Middle frontal gyrus (tissue), 1 donor: ENCODE measurements at regions not wholly inside any gene's neighbourhood (a gene's known extent, or its start where the extent isn't known, plus 50 kb on each side); places are given as distances from the start of the nearest gene placed in this dataset.

Experiments
- DNase-seq: peaks from one replicate; pipeline ENCODE4 v3.0.0-alpha.2; 2015; ENCODE audit warnings: low spot score; ENCODE audit errors: extremely low spot score

DNA sequence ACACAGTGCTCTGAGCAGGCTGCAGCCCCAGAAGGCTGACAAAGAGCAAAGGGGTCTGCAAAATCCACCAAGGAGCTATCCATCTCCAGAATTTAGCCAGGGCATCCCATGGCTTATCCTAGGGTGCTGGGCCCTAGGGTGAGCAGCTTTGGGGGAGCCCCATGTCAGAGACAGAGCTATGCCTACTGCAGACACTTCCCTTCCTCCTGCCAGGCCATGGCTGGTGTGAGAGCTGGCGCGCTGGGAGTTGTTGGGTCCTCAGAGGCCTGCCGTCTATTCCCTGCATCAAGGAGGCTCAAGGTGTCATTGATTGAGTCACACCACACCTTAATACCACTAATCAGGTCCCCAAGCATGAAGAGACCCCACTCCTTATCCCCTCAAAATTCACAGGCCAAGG is 85.3 kb upstream of the TP53I11 start:
- no peak for DNase-seq

DNA sequence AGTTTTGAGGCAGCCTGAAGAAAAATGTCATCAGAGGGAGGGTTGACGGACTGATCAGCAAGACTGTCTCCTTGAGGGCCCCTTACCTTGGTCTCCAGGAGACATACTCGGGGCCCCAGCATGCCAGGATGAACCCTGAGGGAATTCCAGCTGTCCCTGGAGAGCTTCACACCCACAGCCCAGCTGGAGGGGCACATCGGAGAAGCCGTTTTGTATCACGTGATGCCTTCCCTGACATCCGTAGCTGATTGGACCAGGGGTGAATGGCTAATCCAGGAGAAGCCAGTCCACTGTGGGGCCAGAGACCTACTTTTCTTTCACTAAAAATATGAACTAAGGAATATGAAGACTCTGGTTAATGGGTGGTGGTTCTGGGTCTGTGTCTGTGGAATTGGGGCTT is 86.0 kb upstream of the TP53I11 start:
- DNase-seq: no peak

DNA sequence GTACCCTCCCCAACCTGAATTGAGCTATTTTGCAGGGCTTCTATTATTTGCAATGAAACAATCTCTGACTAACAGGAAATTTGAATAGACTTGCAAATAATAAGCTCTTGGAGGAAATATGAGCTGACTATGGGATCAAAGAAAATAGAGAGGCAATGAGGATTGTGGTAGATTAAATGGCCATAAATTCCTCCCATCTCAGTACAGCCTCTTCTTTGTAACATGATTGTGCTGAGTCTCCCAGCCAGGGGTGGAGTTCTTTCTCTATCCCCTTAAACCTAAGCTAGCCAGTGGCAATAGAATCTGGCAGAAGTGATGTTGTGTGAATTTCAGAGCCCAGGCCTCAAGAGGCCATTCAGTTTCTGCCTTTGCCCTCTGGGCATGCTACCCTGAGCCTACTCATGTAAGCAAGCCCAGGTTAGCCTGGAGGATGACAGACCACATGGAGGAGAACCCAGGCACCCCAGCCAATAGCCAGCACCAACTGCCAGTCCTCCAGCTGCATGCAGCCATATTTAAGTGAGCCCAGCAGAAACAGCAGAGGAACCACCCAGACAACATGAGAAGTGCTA is 86.8 kb upstream of the TP53I11 start:
- DNase-seq: no peak

DNA sequence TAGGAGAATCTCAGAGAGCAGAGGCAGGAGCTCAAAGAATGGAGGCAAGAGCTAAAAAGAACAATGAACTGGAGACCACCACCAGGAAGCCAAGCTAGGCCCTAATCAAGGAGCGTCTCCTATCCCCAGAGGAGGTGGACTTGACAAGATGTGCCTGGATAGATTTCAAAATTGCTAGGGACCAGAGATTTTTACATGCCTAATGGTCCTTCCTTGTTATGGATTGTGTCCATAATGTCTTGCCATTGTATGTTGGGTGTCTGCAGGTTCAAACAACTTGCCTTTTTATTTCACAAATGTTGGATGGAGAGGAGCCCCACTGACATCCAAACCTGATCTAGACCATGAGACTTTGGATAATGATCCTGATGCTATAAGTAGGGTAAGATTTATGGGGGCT is 88.2 kb upstream of the TP53I11 start:
- no peak for DNase-seq

GRCh38 chr11:45041596-45041995 is 90.9 kb upstream of the TP53I11 start:
- DNase-seq: no peak

DNA sequence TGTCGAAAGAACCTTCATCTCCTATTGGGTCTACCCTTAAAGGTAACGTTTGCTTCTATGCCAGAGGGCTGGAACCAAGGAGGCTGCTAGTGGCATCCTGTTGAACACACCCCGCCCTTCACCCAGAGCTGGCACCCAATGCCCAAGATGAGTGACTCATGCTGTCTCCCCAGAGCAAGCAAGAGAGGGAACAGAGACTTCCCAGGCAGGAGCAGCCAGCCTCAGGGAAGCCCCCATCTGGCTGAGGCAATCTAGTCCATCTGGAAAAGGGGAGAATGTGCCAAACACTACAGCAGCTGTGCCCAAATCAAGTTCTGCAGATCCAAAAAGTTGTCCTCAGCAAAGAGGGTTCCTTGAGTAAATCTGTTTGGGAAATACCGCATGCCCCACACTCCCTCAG is 91.9 kb upstream of the TP53I11 start:
- peak; percentile 51 for DNase-seq

- no peak for DNase-seq
These were observed 93.2 kb upstream of the TP53I11 start for GRCh38 chr11:45043755-45044475.

DNA sequence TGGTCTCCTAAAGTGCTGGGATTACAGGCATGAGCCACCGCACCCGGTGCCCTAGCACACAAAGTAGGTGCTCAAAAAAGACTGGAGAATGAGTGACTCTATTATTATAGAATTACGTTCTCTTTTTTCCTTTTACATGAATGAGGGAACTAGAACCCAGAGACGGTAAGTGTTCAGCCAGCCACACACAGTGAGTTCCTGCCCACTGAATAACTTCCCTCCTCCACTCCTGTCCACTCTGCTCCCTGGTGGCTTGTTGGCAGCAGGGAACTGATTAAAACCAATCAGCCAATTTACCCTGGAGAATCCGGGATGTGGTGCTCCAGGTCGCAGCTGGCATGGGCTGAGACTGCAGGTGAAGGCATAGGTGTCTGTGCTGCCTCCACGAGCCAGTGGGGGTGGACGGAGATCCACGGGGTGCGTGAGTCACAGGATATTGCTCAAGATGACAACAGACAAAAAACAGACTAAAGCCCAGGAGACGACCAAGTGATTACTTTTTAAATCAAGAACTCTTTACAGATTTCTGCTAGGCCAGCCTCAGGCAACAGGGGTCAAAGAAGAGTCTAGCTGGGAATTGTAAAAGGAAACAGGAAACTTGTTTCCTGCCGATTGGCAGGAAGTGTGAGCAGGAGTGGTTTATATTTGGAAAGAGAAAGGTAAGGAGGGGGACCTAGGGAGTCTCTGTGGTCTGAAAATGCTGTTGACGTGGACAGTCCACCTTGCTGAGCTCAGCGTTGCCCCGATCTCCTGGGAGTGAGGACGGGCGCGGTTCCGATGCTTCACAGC is 95.2 kb upstream of the TP53I11 start:
- DNase-seq: no peak

GRCh38 chr11:45048313-45048841 is 97.7 kb upstream of the TP53I11 start:
- no peak for DNase-seq

DNA sequence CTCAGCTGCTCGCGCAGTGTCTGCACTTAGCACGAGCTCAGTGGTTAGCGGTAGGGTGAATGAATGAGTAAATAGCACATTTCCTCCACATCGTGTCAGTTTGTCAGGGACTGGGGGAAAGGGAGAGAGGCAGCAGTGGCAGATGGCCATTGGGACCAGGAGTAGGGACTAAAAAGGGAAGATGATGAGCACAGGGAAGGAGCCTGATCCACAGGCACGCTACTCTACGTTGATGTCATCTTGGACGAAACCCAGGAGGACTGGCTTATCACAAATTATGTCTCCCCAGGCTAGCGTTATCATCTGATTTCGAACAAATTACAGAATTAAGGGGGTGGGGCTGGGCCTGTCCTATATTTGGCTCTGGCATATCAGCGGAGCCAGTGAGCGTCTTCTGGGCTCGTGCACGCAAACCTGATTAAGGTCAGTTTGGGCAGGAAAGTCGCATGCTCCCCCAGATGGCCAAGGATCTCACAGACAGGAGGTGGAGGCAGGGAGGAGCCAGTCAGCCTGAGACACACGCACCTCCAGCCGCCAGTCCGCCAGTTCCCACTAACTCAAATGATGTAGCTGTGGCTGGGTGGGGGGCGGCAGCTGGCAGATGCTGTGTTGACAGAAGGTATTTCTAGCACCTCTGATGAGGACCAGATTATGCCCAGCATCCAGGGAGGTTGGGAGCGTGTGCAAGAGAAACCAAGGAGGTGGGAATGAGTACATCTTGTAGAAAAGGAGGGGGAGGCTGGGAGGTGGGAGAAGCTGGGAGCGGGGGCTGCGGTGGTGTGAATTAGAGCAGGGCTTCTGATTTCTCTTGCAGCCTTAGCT is 97.4 kb upstream of the PRDM11 start:
- DNase-seq: no peak

DNA sequence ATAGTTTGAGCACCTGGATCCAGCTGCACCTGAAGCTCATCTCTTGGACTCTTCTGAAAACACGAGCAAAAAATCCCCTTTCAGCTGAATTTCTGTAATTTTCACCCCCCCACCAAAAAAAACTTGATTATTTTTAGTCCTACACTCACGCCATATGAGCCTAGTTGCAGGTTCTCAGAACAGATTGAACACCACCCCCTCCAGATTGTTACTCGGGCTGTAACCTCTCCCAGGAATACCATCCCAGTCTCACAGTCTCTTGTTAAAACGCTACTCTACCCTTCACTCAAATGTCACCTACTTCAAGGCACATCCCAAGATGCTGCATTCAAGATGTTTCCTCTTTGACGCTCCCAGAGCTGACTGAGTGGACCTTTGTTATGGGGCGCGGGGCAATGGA is 96.3 kb upstream of the PRDM11 start:
- DNase-seq: no peak

- no peak for DNase-seq
These were observed 94.8 kb upstream of the PRDM11 start for GRCh38 chr11:45051621-45052020.

DNA sequence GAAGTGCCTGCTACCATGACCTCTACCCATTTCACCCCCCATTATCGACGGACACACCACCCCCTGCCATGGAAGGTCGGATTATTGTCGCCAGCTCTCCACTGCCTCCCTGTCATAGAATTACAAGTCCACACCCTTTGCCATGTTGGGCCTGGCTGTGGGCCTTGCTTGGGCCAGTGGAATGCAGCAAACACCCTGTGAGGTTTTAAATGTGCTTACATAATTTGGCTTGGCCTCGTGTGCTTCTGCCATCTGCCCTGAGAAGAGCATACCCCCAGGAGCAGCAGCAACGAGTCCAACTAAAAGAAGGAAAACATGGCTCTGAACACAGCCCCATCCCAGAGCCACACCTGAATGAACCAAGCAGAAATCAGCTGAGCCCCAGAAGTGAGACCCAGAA is 94.1 kb upstream of the PRDM11 start:
- no peak for DNase-seq

DNA sequence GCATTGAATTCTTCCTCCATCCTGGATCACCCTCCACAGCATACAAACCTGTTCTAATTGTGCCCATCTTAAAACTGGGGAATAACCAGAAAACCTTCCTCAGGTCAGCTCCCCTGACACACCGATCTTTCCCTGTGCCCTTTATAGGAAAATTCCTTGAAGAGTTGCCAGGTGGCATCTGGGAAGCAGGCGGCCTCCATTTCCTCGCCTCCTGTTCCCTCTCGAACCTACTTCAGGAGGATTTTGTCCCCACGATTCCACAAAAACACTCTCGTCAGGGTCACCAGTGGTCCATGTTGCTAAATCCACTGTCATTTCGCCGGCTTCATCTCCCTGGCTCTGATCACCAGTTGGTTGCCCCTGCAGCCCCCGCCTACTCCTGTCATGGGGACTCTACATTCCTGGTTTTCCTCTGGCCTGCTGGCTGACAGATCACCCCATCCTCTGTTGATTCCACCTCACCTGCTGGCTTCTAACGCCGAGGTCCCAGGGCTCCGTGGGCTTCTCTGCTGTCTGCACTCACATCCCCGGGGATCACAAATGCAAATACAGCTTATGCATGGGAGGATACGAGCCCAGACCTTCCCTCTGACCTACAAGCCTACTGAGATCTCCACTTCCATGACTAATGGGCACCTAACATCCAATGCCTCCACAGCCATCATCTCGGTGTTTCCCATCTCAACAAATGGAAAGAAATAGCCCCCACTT is 92.5 kb upstream of the PRDM11 start:
- no peak for DNase-seq

DNA sequence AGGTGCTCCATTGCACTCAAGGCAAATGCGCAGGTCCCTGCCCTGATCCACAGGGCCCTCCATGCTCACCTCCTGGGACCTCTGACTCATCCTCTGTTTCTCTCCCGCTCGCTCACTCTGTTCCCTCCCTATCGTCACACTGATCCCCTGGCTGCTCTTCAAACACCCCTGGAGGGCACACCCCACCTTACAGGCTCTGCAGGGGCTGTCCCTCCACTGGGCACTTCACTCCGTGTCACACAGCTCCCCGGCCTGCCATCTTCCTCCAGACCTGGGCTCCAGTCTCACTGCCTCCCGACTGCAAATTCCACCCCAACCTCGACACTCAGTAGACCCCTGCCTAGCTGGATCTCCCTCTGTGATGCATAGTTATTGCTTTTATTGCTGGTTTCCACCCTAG is 91.5 kb upstream of the PRDM11 start:
- no peak for DNase-seq

GRCh38 chr11:45056529-45056928 is 89.9 kb upstream of the PRDM11 start:
- no peak for DNase-seq

- no peak for DNase-seq
These were observed 88.3 kb upstream of the PRDM11 start for GRCh38 chr11:45057938-45058646.

DNA sequence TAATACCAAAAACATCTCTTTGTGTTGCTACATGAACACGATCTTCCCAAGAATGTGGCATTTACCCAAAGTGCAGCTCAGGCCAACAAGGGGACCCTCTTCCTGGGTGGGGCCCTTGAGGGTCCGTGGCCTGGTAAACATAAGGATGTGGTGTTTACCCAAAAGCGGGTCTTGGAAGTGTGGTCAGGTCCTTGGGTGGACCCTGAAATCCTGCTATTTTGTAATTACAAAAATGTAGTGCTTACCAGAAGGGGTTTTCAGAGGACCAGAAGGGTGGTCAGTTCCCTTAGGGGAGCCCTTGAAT is 87.8 kb upstream of the PRDM11 start:
- DNase-seq: no peak

DNA sequence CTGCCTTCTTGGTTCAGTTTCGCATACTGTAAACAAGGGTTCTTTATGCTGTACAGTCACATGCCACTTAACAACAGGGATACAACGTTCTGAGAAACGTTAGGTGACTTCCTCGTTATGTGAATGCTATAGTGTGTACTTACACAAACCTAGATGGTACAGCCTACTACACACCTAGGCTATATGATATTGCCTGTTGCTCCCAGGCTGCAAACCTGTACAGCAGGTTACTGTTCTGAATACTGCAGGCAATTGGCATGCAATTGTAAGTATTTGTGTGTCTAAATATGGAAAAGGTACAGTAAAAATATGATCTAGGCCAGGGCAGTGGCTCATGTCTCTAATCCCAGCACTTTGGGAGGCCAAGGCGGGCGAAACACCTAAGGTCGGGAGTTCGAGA is 85.7 kb upstream of the PRDM11 start:
- no peak for DNase-seq

- DNase-seq: no peak
These were observed 84.8 kb upstream of the PRDM11 start for GRCh38 chr11:45061641-45062040.
